ENCODE measurements at regions not wholly inside any gene's neighbourhood (a gene's known extent, or its start where the extent isn't known, plus 50 kb on each side); places are given as distances from the start of the nearest gene placed in this dataset.

DNA sequence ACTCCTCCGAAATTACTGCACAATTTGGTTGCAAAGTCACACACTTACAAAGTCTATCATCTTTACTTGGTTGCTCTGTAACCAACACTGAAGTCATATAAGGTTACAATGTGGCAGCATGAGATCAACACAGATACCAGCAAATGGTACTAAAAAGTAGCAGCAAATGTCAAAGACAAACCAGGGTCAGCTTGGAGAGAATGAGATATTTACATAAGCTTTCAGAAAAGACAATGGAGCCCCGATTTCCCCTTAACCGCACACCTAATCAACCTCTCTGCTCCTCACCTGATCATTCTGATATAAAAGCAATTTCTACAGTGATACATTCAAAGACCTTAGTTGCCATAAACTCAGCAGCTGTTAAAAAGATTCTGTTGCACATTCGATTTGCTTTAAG lies 76.4 kb upstream of the FOXN3 start:
- H3K9me2 ChIP-seq: no peaks in the 10 kb centered on the region
- ChIA-PET POLR2A (no interaction called here), CTCF (no interaction called here)
- no peaks in the 10 kb centered on the region for H4K20me1 ChIP-seq (ENCODE audit: insufficient read depth)
- no peaks in the 10 kb centered on the region for H3K27me3 ChIP-seq (ENCODE audit: insufficient read depth)
- DNase-seq: no peak
- H3K9ac ChIP-seq: no peak overlapping the region
- no peaks in the 10 kb centered on the region for H3F3A ChIP-seq (replicated peaks; ENCODE audit: insufficient read depth)
- H3K4me3 ChIP-seq (ENCODE audit: low read depth in 2 of 2, low read length in 1 of 2): no peak overlapping the region
- no peaks in the 10 kb centered on the region for H3K79me2 ChIP-seq (ENCODE audit: insufficient read depth)
- H3K4me2 ChIP-seq: no peak overlapping the region
- no peak overlapping the region for H2AFZ ChIP-seq (ENCODE audit: low read depth)
- no peaks in the 10 kb centered on the region for H3K9me3 ChIP-seq
- no peak overlapping the region for H3K27ac ChIP-seq (ENCODE audit: low read depth in 2 of 2, low read length in 1 of 2)
- no peaks in the 10 kb centered on the region for H3K36me3 ChIP-seq (replicated peaks in 1 of 2; ENCODE audit: control insufficient read depth in 1 of 2, insufficient read depth in 2 of 2, low read length in 1 of 2)
- H3K4me1 ChIP-seq (ENCODE audit: control insufficient read depth in 1 of 2, insufficient read depth in 2 of 2, low read depth in 1 of 2, low read length in 1 of 2): peaks cover 0 to 8% of the 10 kb centered on the region in 2 experiments; a peak in 2 of 4 replicates
- TF ChIP-seq RFX5 (IDR thresholded peaks at IDR 0.05; ENCODE audit: low read length) (no peak), USF2 (IDR thresholded peaks at IDR 0.05; ENCODE audit: borderline replicate concordance, low read depth, low read length) (no peak), SIN3A (IDR thresholded peaks at IDR 0.05; ENCODE audit: borderline replicate concordance, low read depth, low read length) (no peak), NRF1 (IDR thresholded peaks at IDR 0.05; ENCODE audit: low read depth, low read length) (no peak), RCOR1 (IDR thresholded peaks at IDR 0.05; ENCODE audit: low read length) (no peak), SMC3 (IDR thresholded peaks at IDR 0.05; ENCODE audit: low read depth, low read length) (no peak), FOSL2 (IDR thresholded peaks at IDR 0.05; ENCODE audit: borderline replicate concordance, low read depth) (no peak)
- TF ChIP-seq, protein P1, sequence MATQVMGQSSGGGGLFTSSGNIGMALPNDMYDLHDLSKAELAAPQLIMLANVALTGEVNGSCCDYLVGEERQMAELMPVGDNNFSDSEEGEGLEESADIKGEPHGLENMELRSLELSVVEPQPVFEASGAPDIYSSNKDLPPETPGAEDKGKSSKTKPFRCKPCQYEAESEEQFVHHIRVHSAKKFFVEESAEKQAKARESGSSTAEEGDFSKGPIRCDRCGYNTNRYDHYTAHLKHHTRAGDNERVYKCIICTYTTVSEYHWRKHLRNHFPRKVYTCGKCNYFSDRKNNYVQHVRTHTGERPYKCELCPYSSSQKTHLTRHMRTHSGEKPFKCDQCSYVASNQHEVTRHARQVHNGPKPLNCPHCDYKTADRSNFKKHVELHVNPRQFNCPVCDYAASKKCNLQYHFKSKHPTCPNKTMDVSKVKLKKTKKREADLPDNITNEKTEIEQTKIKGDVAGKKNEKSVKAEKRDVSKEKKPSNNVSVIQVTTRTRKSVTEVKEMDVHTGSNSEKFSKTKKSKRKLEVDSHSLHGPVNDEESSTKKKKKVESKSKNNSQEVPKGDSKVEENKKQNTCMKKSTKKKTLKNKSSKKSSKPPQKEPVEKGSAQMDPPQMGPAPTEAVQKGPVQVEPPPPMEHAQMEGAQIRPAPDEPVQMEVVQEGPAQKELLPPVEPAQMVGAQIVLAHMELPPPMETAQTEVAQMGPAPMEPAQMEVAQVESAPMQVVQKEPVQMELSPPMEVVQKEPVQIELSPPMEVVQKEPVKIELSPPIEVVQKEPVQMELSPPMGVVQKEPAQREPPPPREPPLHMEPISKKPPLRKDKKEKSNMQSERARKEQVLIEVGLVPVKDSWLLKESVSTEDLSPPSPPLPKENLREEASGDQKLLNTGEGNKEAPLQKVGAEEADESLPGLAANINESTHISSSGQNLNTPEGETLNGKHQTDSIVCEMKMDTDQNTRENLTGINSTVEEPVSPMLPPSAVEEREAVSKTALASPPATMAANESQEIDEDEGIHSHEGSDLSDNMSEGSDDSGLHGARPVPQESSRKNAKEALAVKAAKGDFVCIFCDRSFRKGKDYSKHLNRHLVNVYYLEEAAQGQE (IDR thresholded peaks at IDR 0.05; ENCODE audit: low read depth, low read length): no peak
- WGBS (ENCODE audit: low lambda C conversion rate): 81% methylated on average over 4 of the region's 4 CpGs

DNA sequence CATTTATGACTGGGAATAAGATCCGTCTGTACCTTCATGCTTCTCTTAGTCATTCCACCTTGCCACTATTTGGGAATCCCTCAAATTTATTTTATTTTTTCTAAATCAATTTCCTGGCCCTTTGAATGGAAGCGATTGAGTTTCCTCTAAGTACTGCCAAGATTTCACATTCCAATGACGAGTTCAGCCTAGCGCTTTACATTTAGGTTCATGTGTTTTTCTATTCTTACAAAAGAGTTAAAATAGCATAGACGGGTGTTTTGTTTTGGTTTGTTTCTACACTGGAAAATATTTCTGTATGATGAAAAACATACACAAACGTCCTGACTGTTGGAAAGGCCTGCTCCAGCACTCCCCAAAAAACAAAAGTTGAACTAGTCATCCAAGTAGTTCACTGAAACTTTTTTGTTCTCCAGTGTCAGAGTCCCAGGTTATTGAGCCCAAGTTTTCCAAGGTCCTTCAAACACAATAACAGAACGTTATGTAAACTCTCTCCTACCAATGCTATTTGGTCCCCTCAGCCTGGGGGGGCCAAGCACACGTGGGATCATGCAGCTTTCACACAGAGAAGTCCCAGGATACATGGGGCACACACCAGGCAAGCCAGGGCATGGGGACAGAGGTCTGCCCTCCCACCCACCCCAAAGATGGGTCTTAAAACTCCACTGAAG lies 74.8 kb upstream of the FOXN3 start:
- Histone ChIP-seq H3K9me3 (no peaks in the 10 kb centered on the region), H3K9ac (no peak overlapping the region), H2AFZ (ENCODE audit: low read depth) (no peak overlapping the region), H3K27me3 (ENCODE audit: insufficient read depth) (no peaks in the 10 kb centered on the region), H3K4me2 (no peak overlapping the region), H3K79me2 (ENCODE audit: insufficient read depth) (no peaks in the 10 kb centered on the region), H3K27ac (ENCODE audit: low read depth in 2 of 2, low read length in 1 of 2) (no peak overlapping the region), H3K9me2 (no peaks in the 10 kb centered on the region), H3K4me1 (ENCODE audit: control insufficient read depth in 1 of 2, insufficient read depth in 2 of 2, low read depth in 1 of 2, low read length in 1 of 2) (peaks cover 0 to 8% of the 10 kb centered on the region in 2 experiments; a peak in 2 of 4 replicates), H3K4me3 (ENCODE audit: low read depth in 2 of 2, low read length in 1 of 2) (no peak overlapping the region), H3F3A (replicated peaks; ENCODE audit: insufficient read depth) (no peaks in the 10 kb centered on the region), H3K36me3 (replicated peaks in 1 of 2; ENCODE audit: control insufficient read depth in 1 of 2, insufficient read depth in 2 of 2, low read length in 1 of 2) (no peaks in the 10 kb centered on the region), H4K20me1 (ENCODE audit: insufficient read depth) (no peaks in the 10 kb centered on the region)
- 61% methylated on average over 8 of the region's 8 CpGs for WGBS (ENCODE audit: low lambda C conversion rate)
- ChIA-PET POLR2A (no interaction called here), CTCF (no interaction called here)
- DNase-seq: no peak
- TF ChIP-seq, protein P2, sequence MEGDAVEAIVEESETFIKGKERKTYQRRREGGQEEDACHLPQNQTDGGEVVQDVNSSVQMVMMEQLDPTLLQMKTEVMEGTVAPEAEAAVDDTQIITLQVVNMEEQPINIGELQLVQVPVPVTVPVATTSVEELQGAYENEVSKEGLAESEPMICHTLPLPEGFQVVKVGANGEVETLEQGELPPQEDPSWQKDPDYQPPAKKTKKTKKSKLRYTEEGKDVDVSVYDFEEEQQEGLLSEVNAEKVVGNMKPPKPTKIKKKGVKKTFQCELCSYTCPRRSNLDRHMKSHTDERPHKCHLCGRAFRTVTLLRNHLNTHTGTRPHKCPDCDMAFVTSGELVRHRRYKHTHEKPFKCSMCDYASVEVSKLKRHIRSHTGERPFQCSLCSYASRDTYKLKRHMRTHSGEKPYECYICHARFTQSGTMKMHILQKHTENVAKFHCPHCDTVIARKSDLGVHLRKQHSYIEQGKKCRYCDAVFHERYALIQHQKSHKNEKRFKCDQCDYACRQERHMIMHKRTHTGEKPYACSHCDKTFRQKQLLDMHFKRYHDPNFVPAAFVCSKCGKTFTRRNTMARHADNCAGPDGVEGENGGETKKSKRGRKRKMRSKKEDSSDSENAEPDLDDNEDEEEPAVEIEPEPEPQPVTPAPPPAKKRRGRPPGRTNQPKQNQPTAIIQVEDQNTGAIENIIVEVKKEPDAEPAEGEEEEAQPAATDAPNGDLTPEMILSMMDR (IDR thresholded peaks at IDR 0.05): no peak
- TF ChIP-seq CHD2 (IDR thresholded peaks at IDR 0.05; ENCODE audit: low read length, partially characterized antibody) (no peak), TCF12 (IDR thresholded peaks at IDR 0.05) (no peak), SIN3A (IDR thresholded peaks at IDR 0.05; ENCODE audit: borderline replicate concordance, low read depth, low read length) (no peak), JUND (IDR thresholded peaks at IDR 0.05) (no peak), FOXM1 (IDR thresholded peaks at IDR 0.05; ENCODE audit: low read depth) (no peak), EZH2phosphoT487 (IDR thresholded peaks at IDR 0.05; ENCODE audit: borderline replicate concordance, low read depth) (no peak), MXI1 (IDR thresholded peaks at IDR 0.05; ENCODE audit: low read depth, low read length) (no peak), ZBTB33 (IDR thresholded peaks at IDR 0.05; ENCODE audit: borderline replicate concordance, low read depth) (no peak), RAD21 (IDR thresholded peaks at IDR 0.05; ENCODE audit: low read length) (no peak), MAX (IDR thresholded peaks at IDR 0.05; ENCODE audit: low read depth) (no peak), USF2 (IDR thresholded peaks at IDR 0.05; ENCODE audit: borderline replicate concordance, low read depth, low read length) (no peak)
